SK-N-SH (cell line): ENCODE measurements at regions not wholly inside any gene's neighbourhood (a gene's known extent, or its start where the extent isn't known, plus 50 kb on each side); places are given as distances from the start of the nearest gene placed in this dataset.

Experiments
- CTCF ChIA-PET: fragments of 300-600, 350-600 bp; formaldehyde crosslinking; extraction: SDS; loops from one replicate; lab custom pipeline; 2021; lab: Yijun Ruan, JAX
- POLR2A ChIA-PET: fragments of 350-600 bp; sonication (Branson Sonifier 250); formaldehyde crosslinking; extraction: SDS; loops from one replicate; lab custom pipeline; 2020; ENCODE audit warnings: antibody characterized with exemption, inconsistent platforms; lab: Yijun Ruan, JAX
- DNase-seq: peaks from one replicate; pipeline ENCODE4 v3.0.0; 2012
- H2AFZ ChIP-seq: fragments of 200-600 bp; sonication (generic); 2 replicates; pipeline ENCODE4 v1.8.1; 2016; ENCODE audit warnings: antibody characterized with exemption, mild to moderate bottlenecking, low read depth
- H3F3A ChIP-seq: fragments of 200-600 bp; sonication (generic); replicated peaks from 2 replicates; pipeline ENCODE3; 2016; ENCODE audit warnings: antibody characterized with exemption, mild to moderate bottlenecking; ENCODE audit not compliant: insufficient read depth
- H3K27ac ChIP-seq, 2 experiments: fragments of 200-500 bp in 1 of 2; fragments of 200-600 bp in 1 of 2; sonication (Bioruptor generic) in 1 of 2; sonication (generic), shearing (Covaris generic) in 1 of 2; 2 replicates each; pipeline versions ENCODE4 v1.5.1 to v1.6.1; 2014 to 2016; ENCODE audit warnings: low read depth in 2 of 2, inconsistent platforms in 1 of 2, low read length in 1 of 2, mild to moderate bottlenecking in 1 of 2, mixed read lengths in 1 of 2
- H3K27me3 ChIP-seq: fragments of 200-600 bp; sonication (generic), shearing (Covaris generic); 2 replicates; pipeline ENCODE4 v1.6.1; 2016; ENCODE audit warnings: mixed run types; ENCODE audit not compliant: insufficient read depth
- H3K36me3 ChIP-seq, 2 experiments: fragments of 200-500 bp in 1 of 2; fragments of 200-600 bp in 1 of 2; sonication (Bioruptor generic) in 1 of 2; sonication (generic) in 1 of 2; replicated peaks in 1 of 2; 2 replicates each; pipeline versions ENCODE3 to v1.5.1; 2014 to 2016; ENCODE audit warnings: low read length in 1 of 2, mild to moderate bottlenecking in 1 of 2; ENCODE audit not compliant: insufficient read depth in 2 of 2, control insufficient read depth in 1 of 2
- H3K4me1 ChIP-seq, 2 experiments: fragments of 200-500 bp in 1 of 2; fragments of 200-600 bp in 1 of 2; sonication (Bioruptor generic) in 1 of 2; sonication (generic), shearing (Covaris generic) in 1 of 2; 2 replicates each; pipeline versions ENCODE4 v1.5.1 to v1.6.1; 2014 to 2016; ENCODE audit warnings: low read depth in 1 of 2, low read length in 1 of 2, mixed run types in 1 of 2; ENCODE audit not compliant: insufficient read depth in 2 of 2, control insufficient read depth in 1 of 2
- H3K4me2 ChIP-seq: fragments of 200-600 bp; sonication (generic), shearing (Covaris generic); 2 replicates; pipeline ENCODE4 v1.6.1; 2017; ENCODE audit warnings: mixed run types
- H3K4me3 ChIP-seq, 2 experiments: fragments of 200-500 bp in 1 of 2; fragments of 200-600 bp in 1 of 2; sonication (Bioruptor generic) in 1 of 2; sonication (generic), shearing (Covaris generic) in 1 of 2; 2 replicates each; pipeline versions ENCODE4 v1.5.1 to v1.8.1; 2014 to 2016; ENCODE audit warnings: low read depth in 2 of 2, inconsistent platforms in 1 of 2, low read length in 1 of 2, mild to moderate bottlenecking in 1 of 2, mixed read lengths in 1 of 2, moderate library complexity in 1 of 2
- H3K79me2 ChIP-seq: fragments of 200-600 bp; sonication (generic); 2 replicates; pipeline ENCODE4 v1.8.1; 2017; ENCODE audit warnings: mild to moderate bottlenecking; ENCODE audit not compliant: insufficient read depth
- H3K9ac ChIP-seq: fragments of 200-600 bp; sonication (generic); 2 replicates; pipeline ENCODE4 v1.6.1; 2017; ENCODE audit warnings: mixed run types
- H3K9me2 ChIP-seq: fragments of 200-600 bp; sonication (generic); 2 replicates; pipeline ENCODE4 v1.6.1; 2017; ENCODE audit warnings: mixed run types
- H3K9me3 ChIP-seq: fragments of 200-600 bp; sonication (generic); 2 replicates; pipeline ENCODE4 v1.6.1; 2017; ENCODE audit warnings: mixed run types, mild to moderate bottlenecking, moderate library complexity
- H4K20me1 ChIP-seq: fragments of 200-600 bp; sonication (generic); 2 replicates; pipeline ENCODE4 v1.6.1; 2017; ENCODE audit warnings: mild to moderate bottlenecking, mixed run types; ENCODE audit not compliant: insufficient read depth
- CHD2 ChIP-seq: fragments of 150-350 bp; IDR thresholded peaks from 2 replicates; pipeline ENCODE4 v1.6.1; 2018; ENCODE audit warnings: low read length; ENCODE audit not compliant: partially characterized antibody
- CTCF ChIP-seq: fragments of 200-600 bp; sonication (generic); IDR thresholded peaks from 2 replicates; pipeline ENCODE4 v1.6.1; 2017; ENCODE audit warnings: antibody characterized with exemption, mild to moderate bottlenecking, moderate library complexity
- EP300 ChIP-seq, 2 experiments: IDR thresholded peaks; 2 replicates each; pipeline versions ENCODE4 v1.4.0 to v1.6.1; 2012; ENCODE audit warnings: borderline replicate concordance in 1 of 2, low read depth in 1 of 2, low read length in 1 of 2
- FOXM1 ChIP-seq: IDR thresholded peaks from 2 replicates; pipeline ENCODE4 v1.4.0; 2012; ENCODE audit warnings: low read depth, mild to moderate bottlenecking
- IRF3 ChIP-seq: fragments of 150-350 bp; IDR thresholded peaks from 2 replicates; pipeline ENCODE4 v1.6.1; 2016; ENCODE audit warnings: mild to moderate bottlenecking, low read depth, low read length
- MAX ChIP-seq: IDR thresholded peaks from 2 replicates; pipeline ENCODE4 v1.4.0; 2012; ENCODE audit warnings: low read depth
- POLR2AphosphoS5 ChIP-seq: IDR thresholded peaks from 2 replicates; pipeline ENCODE4 v1.6.1; 2012; ENCODE audit warnings: low read depth, low read length
- RAD21 ChIP-seq: IDR thresholded peaks from 2 replicates; pipeline ENCODE4 v1.6.1; 2012; ENCODE audit warnings: mild to moderate bottlenecking, low read length
- RCOR1 ChIP-seq: fragments of 150-350 bp; IDR thresholded peaks from 2 replicates; pipeline ENCODE4 v1.6.1; 2017; ENCODE audit warnings: antibody characterized with exemption, low read length
- REST ChIP-seq: IDR thresholded peaks from 2 replicates; pipeline ENCODE4 v1.6.1; 2012; ENCODE audit warnings: mild to moderate bottlenecking, low read depth, low read length, moderate library complexity
- RXRA ChIP-seq: IDR thresholded peaks from 2 replicates; pipeline ENCODE4 v1.4.0; 2012; ENCODE audit warnings: low read depth, mild to moderate bottlenecking, borderline replicate concordance
- SMC3 ChIP-seq: IDR thresholded peaks from 2 replicates; pipeline ENCODE4 v1.6.1; 2012; ENCODE audit warnings: low read depth, low read length, improper control_type of control experiment
- TCF12 ChIP-seq: IDR thresholded peaks from 2 replicates; pipeline ENCODE4 v1.4.0; 2012
- TEAD4 ChIP-seq: IDR thresholded peaks from 2 replicates; pipeline ENCODE4 v1.4.0; 2012; ENCODE audit warnings: mild to moderate bottlenecking, borderline replicate concordance; ENCODE audit not compliant: insufficient read depth
- USF2 ChIP-seq: fragments of 150-350 bp; IDR thresholded peaks from 2 replicates; pipeline ENCODE4 v1.6.1; 2017; ENCODE audit warnings: antibody characterized with exemption, low read length, low read depth, borderline replicate concordance
- YY1 ChIP-seq: IDR thresholded peaks from 2 replicates; pipeline ENCODE4 v1.4.0; 2012; ENCODE audit warnings: low read depth, mild to moderate bottlenecking
- WGBS: methylation state at CpG from one replicate; pipeline ENCODE4 v1.1.6; 2017; ENCODE audit warnings: low lambda C conversion rate; 5-methylcytosine and 5-hydroxymethylcytosine counted together

GRCh38 chr18:43661570-43661969 is 384.3 kb upstream of the SYT4 start:
- WGBS = 62% methylated on average over 2 of the region's 2 CpGs
- no peak overlapping the region for H3K9ac ChIP-seq
- no peaks in the 10 kb centered on the region for H3K9me2 ChIP-seq
- H3K36me3 ChIP-seq = no peaks in the 10 kb centered on the region
- H3F3A ChIP-seq = peaks cover 13% of the 10 kb centered on the region
- H3K4me3 ChIP-seq = no peak overlapping the region
- H2AFZ ChIP-seq = peak overlapping the region; percentile 58
- H3K9me3 ChIP-seq = no peaks in the 10 kb centered on the region
- H4K20me1 ChIP-seq = no peaks in the 10 kb centered on the region
- ChIA-PET POLR2A (no interaction called here), CTCF (interaction anchor here (0.6 to 1.9 kb wide), 11 partner anchors 10 to 667 kb away, joined by 3 to 7 read pairs (median 3); no protein-coding TSS in a partner anchor)
- peak; percentile 70 for TF ChIP-seq RAD21
- TF ChIP-seq FOXM1 = no peak
- peak; percentile 65 for TF ChIP-seq CTCF
- peak; percentile 50 for TF ChIP-seq SMC3
- peak overlapping the region; percentile 76; the same call in 1 of the 2 replicates for H3K4me2 ChIP-seq
- no peaks in the 10 kb centered on the region for H3K27me3 ChIP-seq
- peak; percentile 4 for DNase-seq
- peaks cover 2 to 33% of the 10 kb centered on the region in 2 experiments for H3K4me1 ChIP-seq
- H3K79me2 ChIP-seq = no peaks in the 10 kb centered on the region
- peak overlapping the region; percentile 76 to 95; a peak in 3 of 4 replicates for H3K27ac ChIP-seq

- H3K4me3 ChIP-seq = peak overlapping the region in 1 of 2 experiments; percentile 25; a peak in 3 of 4 replicates
- no peaks in the 10 kb centered on the region for H4K20me1 ChIP-seq
- H3K9me3 ChIP-seq = no peaks in the 10 kb centered on the region
- H3K27me3 ChIP-seq = no peaks in the 10 kb centered on the region
- WGBS = 16% methylated on average over 4 of the region's 4 CpGs
- ChIA-PET POLR2A (no interaction called here), CTCF (interaction anchor here (1.0 to 1.9 kb wide), 3 partner anchors 11 to 42 kb away, joined by 4 to 7 read pairs (median 6); no protein-coding TSS in a partner anchor)
- peaks cover 2 to 33% of the 10 kb centered on the region in 2 experiments for H3K4me1 ChIP-seq
- peak overlapping the region; percentile 76 to 95 for H3K27ac ChIP-seq
- no peaks in the 10 kb centered on the region for H3K36me3 ChIP-seq
- H3K9ac ChIP-seq = peak overlapping the region; percentile 60; the same call in 1 of the 2 replicates
- H3F3A ChIP-seq = peaks cover 13% of the 10 kb centered on the region
- peak overlapping the region; percentile 76 for H3K4me2 ChIP-seq
- no peak for DNase-seq
- peak overlapping the region; percentile 58 for H2AFZ ChIP-seq
- H3K79me2 ChIP-seq = no peaks in the 10 kb centered on the region
- H3K9me2 ChIP-seq = no peaks in the 10 kb centered on the region
- no peak for TF ChIP-seq CHD2
- peak; percentile 68; the same call in 1 of the 2 replicates for TF ChIP-seq TEAD4
- no peak for TF ChIP-seq IRF3
- TF ChIP-seq CTCF = no peak
- no peak for TF ChIP-seq YY1
- no peak for TF ChIP-seq FOXM1
- TF ChIP-seq TCF12 = peak; percentile 87
- peak; percentile 68; the same call in 1 of the 2 replicates for TF ChIP-seq RXRA
- peak; percentile 68; the same call in 1 of the 2 replicates for TF ChIP-seq MAX
- peak; percentile 29; the same call in 1 of the 2 replicates for TF ChIP-seq POLR2AphosphoS5
- no peak for TF ChIP-seq RCOR1
- no peak for TF ChIP-seq RAD21
- no peak for TF ChIP-seq USF2
- no peak for TF ChIP-seq REST
- TF ChIP-seq EP300 (IDR thresholded peaks at IDR 0.05; ENCODE audit: borderline replicate concordance in 1 of 2, low read depth in 1 of 2, low read length in 1 of 2) = peak in 1 of 2 experiments; percentile 84; a peak in 3 of 4 replicates
Observed at GRCh38 chr18:43662657-43663056, 385.4 kb upstream of the SYT4 start.
